Erythroblast (primary cell): ENCODE measurements at regions not wholly inside any gene's neighbourhood (a gene's known extent, or its start where the extent isn't known, plus 50 kb on each side); places are given as distances from the start of the nearest gene placed in this dataset.

Experiments
- GATA1 ChIP-seq: IDR thresholded peaks from 2 replicates; pipeline ENCODE4 v1.6.1; 2011; ENCODE audit warnings: low read depth, mild to moderate bottlenecking, control low read depth, low read length, moderate library complexity
- POLR2A ChIP-seq: IDR thresholded peaks from 2 replicates; pipeline ENCODE4 v1.6.1; 2011; ENCODE audit warnings: mild to moderate bottlenecking, low read length

- no peak for TF ChIP-seq POLR2A
- TF ChIP-seq GATA1: no peak
Observed at GRCh38 chrX:84737471-84737871, 235.2 kb upstream of the HDX start.
